ENCODE measurements at regions not wholly inside any gene's neighbourhood (a gene's known extent, or its start where the extent isn't known, plus 50 kb on each side); places are given as distances from the start of the nearest gene placed in this dataset.

DNA sequence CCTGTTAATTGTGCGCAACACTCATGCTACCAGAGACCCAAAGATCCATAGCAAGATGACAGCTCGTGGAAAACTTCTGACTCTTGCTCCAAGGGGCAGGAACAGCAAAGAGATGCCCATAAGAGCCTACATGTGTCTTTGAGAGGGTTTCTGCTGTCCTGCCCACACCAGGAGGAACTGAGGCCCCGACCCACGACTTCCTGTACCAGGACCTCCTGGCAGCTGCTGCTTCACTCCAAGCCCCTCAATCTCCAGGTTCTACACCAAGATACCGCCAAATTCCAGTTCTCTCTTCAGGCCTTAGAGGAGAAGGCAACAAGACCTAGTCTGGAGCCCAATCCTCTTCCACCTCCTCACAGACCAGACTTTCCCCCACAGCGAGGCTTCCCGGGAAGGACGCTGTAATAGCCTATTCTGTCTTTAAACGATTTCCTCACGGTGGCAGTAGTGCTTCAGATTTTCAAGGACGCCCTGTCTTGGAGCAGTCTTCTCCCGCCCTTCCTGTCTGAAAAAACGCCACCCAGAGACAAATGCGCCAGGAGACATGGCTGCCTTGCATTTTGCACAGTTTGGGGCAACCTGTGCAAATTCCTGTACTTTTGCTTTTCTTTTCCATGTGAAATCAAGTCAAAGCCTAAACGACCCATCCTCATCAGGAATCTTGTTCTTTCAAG is 230.2 kb upstream of the STK26 start:
- TF ChIP-seq, protein P1, sequence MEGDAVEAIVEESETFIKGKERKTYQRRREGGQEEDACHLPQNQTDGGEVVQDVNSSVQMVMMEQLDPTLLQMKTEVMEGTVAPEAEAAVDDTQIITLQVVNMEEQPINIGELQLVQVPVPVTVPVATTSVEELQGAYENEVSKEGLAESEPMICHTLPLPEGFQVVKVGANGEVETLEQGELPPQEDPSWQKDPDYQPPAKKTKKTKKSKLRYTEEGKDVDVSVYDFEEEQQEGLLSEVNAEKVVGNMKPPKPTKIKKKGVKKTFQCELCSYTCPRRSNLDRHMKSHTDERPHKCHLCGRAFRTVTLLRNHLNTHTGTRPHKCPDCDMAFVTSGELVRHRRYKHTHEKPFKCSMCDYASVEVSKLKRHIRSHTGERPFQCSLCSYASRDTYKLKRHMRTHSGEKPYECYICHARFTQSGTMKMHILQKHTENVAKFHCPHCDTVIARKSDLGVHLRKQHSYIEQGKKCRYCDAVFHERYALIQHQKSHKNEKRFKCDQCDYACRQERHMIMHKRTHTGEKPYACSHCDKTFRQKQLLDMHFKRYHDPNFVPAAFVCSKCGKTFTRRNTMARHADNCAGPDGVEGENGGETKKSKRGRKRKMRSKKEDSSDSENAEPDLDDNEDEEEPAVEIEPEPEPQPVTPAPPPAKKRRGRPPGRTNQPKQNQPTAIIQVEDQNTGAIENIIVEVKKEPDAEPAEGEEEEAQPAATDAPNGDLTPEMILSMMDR (conservative IDR thresholded peaks at IDR 0.05) = no peak
- no peak for TF ChIP-seq EZH2 (IDR thresholded peaks at IDR 0.05; ENCODE audit: low read depth)

Measured in PC-9 (cell line).